ENCODE measurements at regions not wholly inside any gene's neighbourhood (a gene's known extent, or its start where the extent isn't known, plus 50 kb on each side); places are given as distances from the start of the nearest gene placed in this dataset.

- Histone ChIP-seq H3F3A (ENCODE audit: insufficient read depth, low read length) (no peaks in the 10 kb centered on the region), H3K27me3 (ENCODE audit: insufficient read depth, low read length) (no peaks in the 10 kb centered on the region), H3K9me2 (ENCODE audit: low read depth, low read length) (no peaks in the 10 kb centered on the region), H3K9ac (ENCODE audit: low read length) (no peak overlapping the region), H3K79me2 (ENCODE audit: insufficient read depth, low read length) (no peaks in the 10 kb centered on the region), H3K4me1 (ENCODE audit: insufficient read depth, low read length, severe bottlenecking) (no peaks in the 10 kb centered on the region), H3K36me3 (ENCODE audit: insufficient read depth, low read length) (no peaks in the 10 kb centered on the region), H4K20me1 (ENCODE audit: insufficient read depth, low read length) (no peaks in the 10 kb centered on the region), H2AFZ (ENCODE audit: low read length) (no peak overlapping the region), H3K27ac (ENCODE audit: low read depth, low read length, poor library complexity, severe bottlenecking) (no peak overlapping the region), H3K4me3 (ENCODE audit: low read depth, low read length, poor library complexity, severe bottlenecking) (no peak overlapping the region), H3K4me2 (ENCODE audit: low read length) (no peak overlapping the region), H3K9me3 (ENCODE audit: low read length) (no peaks in the 10 kb centered on the region)
- TF ChIP-seq EZH2 (IDR thresholded peaks at IDR 0.05; ENCODE audit: borderline replicate concordance, low read length) (no peak), CTCF (IDR thresholded peaks at IDR 0.05; ENCODE audit: low read length) (no peak)
Observed at GRCh38 chr2:139209586-139209985, 429.4 kb upstream of the NXPH2 start.

GRCh38 chr2:139201516-139201915 is 421.3 kb upstream of the NXPH2 start:
- Histone ChIP-seq H3K4me2 (ENCODE audit: low read length) (no peak overlapping the region), H3F3A (ENCODE audit: insufficient read depth, low read length) (no peaks in the 10 kb centered on the region)
- TF ChIP-seq CTCF (IDR thresholded peaks at IDR 0.05; ENCODE audit: low read length) (no peak), EZH2 (IDR thresholded peaks at IDR 0.05; ENCODE audit: borderline replicate concordance, low read length) (no peak)

DNA sequence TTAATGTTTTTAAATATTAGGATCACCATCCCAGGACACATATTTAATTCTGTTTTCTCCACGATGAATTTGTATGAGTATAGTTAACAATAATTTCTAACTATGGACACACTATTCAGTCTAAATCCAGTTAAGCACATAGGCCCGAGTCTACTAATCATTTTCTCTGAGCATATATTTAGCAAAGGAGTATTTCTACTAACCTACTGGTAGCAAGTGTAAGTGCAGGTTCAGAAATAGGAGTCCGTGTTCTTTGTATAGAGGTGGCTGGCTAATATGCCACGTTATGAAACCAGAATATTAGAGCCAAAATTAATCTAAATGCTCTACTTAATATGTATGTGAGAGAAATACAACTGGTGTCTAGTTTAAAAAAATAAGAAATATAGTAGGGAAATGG is 416.6 kb upstream of the NXPH2 start:
- no peaks in the 10 kb centered on the region for H3F3A ChIP-seq (ENCODE audit: insufficient read depth, low read length)
- no peaks in the 10 kb centered on the region for H3K36me3 ChIP-seq (ENCODE audit: insufficient read depth, low read length)

More at GRCh38 chr2:139201516-139201915, 421.3 kb upstream of the NXPH2 start:
- H3K27ac ChIP-seq (ENCODE audit: low read depth, low read length, poor library complexity, severe bottlenecking) = no peak overlapping the region
- H3K9ac ChIP-seq (ENCODE audit: low read length) = no peak overlapping the region
- no peak overlapping the region for H3K4me3 ChIP-seq (ENCODE audit: low read depth, low read length, poor library complexity, severe bottlenecking)
- no peaks in the 10 kb centered on the region for H3K4me1 ChIP-seq (ENCODE audit: insufficient read depth, low read length, severe bottlenecking)
- H4K20me1 ChIP-seq (ENCODE audit: insufficient read depth, low read length) = no peaks in the 10 kb centered on the region
- H2AFZ ChIP-seq (ENCODE audit: low read length) = no peak overlapping the region
- no peaks in the 10 kb centered on the region for H3K9me2 ChIP-seq (ENCODE audit: low read depth, low read length)
- H3K36me3 ChIP-seq (ENCODE audit: insufficient read depth, low read length) = no peaks in the 10 kb centered on the region
- no peaks in the 10 kb centered on the region for H3K27me3 ChIP-seq (ENCODE audit: insufficient read depth, low read length)
- H3K79me2 ChIP-seq (ENCODE audit: insufficient read depth, low read length) = no peaks in the 10 kb centered on the region
- H3K9me3 ChIP-seq (ENCODE audit: low read length) = no peaks in the 10 kb centered on the region

More for the DNA sequence above, 416.6 kb upstream of the NXPH2 start:
- no peak for TF ChIP-seq EZH2 (IDR thresholded peaks at IDR 0.05; ENCODE audit: borderline replicate concordance, low read length)
- TF ChIP-seq CTCF (IDR thresholded peaks at IDR 0.05; ENCODE audit: low read length) = no peak
- Histone ChIP-seq H3K9ac (ENCODE audit: low read length) (no peak overlapping the region), H3K4me2 (ENCODE audit: low read length) (no peak overlapping the region), H4K20me1 (ENCODE audit: insufficient read depth, low read length) (no peaks in the 10 kb centered on the region), H2AFZ (ENCODE audit: low read length) (no peak overlapping the region), H3K9me3 (ENCODE audit: low read length) (no peaks in the 10 kb centered on the region), H3K27ac (ENCODE audit: low read depth, low read length, poor library complexity, severe bottlenecking) (no peak overlapping the region), H3K4me3 (ENCODE audit: low read depth, low read length, poor library complexity, severe bottlenecking) (no peak overlapping the region), H3K4me1 (ENCODE audit: insufficient read depth, low read length, severe bottlenecking) (no peaks in the 10 kb centered on the region), H3K79me2 (ENCODE audit: insufficient read depth, low read length) (no peaks in the 10 kb centered on the region), H3K9me2 (ENCODE audit: low read depth, low read length) (no peaks in the 10 kb centered on the region), H3K27me3 (ENCODE audit: insufficient read depth, low read length) (no peaks in the 10 kb centered on the region)

Measured in OCI-LY1 (cell line).